Vagina (tissue), 2 donors: ENCODE measurements at regions not wholly inside any gene's neighbourhood (a gene's known extent, or its start where the extent isn't known, plus 50 kb on each side); places are given as distances from the start of the nearest gene placed in this dataset.

Experiments
- DNase-seq, 2 donors: peaks; one replicate each; pipeline ENCODE4 v3.0.0-alpha.2; 2017; ENCODE audit errors: extremely low spot score in 2 of 2
- H3K27ac ChIP-seq: fragments of 200-600 bp; sonication (generic); one replicate; pipeline ENCODE4 v1.5.1; 2019
- H3K27me3 ChIP-seq: fragments of 200-600 bp; sonication (generic); one replicate; pipeline ENCODE4 v1.5.1; 2019
- H3K36me3 ChIP-seq, 2 donors: fragments of 200-600 bp; sonication (generic); one replicate each; pipeline ENCODE4 v1.5.1; 2017 to 2019
- H3K4me1 ChIP-seq: fragments of 200-600 bp; sonication (generic); one replicate; pipeline ENCODE4 v1.5.1; 2019
- H3K4me3 ChIP-seq, 2 donors: fragments of 200-600 bp; sonication (generic); 1 replicate in 1 of 2; 2 replicates in 1 of 2; pipeline ENCODE4 v1.5.1; 2016 to 2019
- H3K9me3 ChIP-seq: fragments of 200-600 bp; sonication (generic); one replicate; pipeline ENCODE4 v1.5.1; 2019
- POLR2A ChIP-seq, 2 donors: fragments of 450-650 bp; IDR thresholded peaks; one replicate each; pipeline ENCODE4 v1.6.1; 2017; ENCODE audit warnings: antibody characterized with exemption in 2 of 2, mild to moderate bottlenecking in 2 of 2, moderate library complexity in 2 of 2
- POLR2AphosphoS5 ChIP-seq, 2 donors: sonication (generic); formaldehyde crosslinking; IDR thresholded peaks; one replicate each; pipeline ENCODE4 v1.9.0; 2017; ENCODE audit warnings: antibody characterized with exemption in 2 of 2, mild to moderate bottlenecking in 2 of 2, low read depth in 1 of 2; ENCODE audit not compliant: insufficient read depth in 1 of 2
- intact Hi-C: fragments of 100-400 bp; cut with DNase I; formaldehyde crosslinking; loops from one replicate; pipeline ENCODE4 v1.15.1; 2023
- TF ChIP-seq, protein P1 (sequence below), 3 experiments: fragments of 450-650 bp in 2 of 3; fragments of 200-600 bp in 1 of 3; sonication (generic) in 1 of 3; IDR thresholded peaks; one replicate each; pipeline ENCODE4 v1.5.1; 2017 to 2019; ENCODE audit warnings: antibody characterized with exemption in 3 of 3, mild to moderate bottlenecking in 2 of 3, moderate library complexity in 2 of 3

DNA sequence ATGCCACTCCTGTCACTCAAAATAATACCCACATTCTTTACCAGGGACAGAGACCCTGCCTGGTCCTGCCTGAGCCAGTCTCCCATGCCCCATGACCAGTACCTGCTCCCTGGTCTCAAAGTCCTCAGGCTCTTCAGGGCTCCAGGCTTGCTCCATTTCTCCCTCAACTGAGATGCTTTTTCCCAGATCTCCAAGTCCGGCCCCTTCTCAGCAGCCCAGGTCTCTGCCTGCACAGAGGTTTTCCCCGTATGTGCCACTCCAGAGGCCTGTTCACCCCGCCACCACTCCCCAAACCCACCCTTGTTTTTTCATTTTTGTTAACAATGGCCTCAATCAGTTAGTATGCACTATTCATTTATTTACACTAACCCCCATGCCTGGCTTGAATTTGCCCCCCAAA is 499.5 kb upstream of the MYT1L start:
- Histone ChIP-seq H3K27me3 (no peaks in the 10 kb centered on the region), H3K36me3 (no peaks in the 10 kb centered on the region), H3K27ac (no peak overlapping the region), H3K9me3 (no peaks in the 10 kb centered on the region), H3K4me1 (no peaks in the 10 kb centered on the region), H3K4me3 (no peak overlapping the region)
- TF ChIP-seq, protein P1, sequence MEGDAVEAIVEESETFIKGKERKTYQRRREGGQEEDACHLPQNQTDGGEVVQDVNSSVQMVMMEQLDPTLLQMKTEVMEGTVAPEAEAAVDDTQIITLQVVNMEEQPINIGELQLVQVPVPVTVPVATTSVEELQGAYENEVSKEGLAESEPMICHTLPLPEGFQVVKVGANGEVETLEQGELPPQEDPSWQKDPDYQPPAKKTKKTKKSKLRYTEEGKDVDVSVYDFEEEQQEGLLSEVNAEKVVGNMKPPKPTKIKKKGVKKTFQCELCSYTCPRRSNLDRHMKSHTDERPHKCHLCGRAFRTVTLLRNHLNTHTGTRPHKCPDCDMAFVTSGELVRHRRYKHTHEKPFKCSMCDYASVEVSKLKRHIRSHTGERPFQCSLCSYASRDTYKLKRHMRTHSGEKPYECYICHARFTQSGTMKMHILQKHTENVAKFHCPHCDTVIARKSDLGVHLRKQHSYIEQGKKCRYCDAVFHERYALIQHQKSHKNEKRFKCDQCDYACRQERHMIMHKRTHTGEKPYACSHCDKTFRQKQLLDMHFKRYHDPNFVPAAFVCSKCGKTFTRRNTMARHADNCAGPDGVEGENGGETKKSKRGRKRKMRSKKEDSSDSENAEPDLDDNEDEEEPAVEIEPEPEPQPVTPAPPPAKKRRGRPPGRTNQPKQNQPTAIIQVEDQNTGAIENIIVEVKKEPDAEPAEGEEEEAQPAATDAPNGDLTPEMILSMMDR (IDR thresholded peaks at IDR 0.05): no peak
- TF ChIP-seq POLR2AphosphoS5 (IDR thresholded peaks at IDR 0.05; ENCODE audit: insufficient read depth in 1 of 2, low read depth in 1 of 2) (no peak), POLR2A (IDR thresholded peaks at IDR 0.05) (no peak)
- peak in 1 of 2 donors; percentile 54 for DNase-seq
- intact Hi-C loops: no loop called here

DNA sequence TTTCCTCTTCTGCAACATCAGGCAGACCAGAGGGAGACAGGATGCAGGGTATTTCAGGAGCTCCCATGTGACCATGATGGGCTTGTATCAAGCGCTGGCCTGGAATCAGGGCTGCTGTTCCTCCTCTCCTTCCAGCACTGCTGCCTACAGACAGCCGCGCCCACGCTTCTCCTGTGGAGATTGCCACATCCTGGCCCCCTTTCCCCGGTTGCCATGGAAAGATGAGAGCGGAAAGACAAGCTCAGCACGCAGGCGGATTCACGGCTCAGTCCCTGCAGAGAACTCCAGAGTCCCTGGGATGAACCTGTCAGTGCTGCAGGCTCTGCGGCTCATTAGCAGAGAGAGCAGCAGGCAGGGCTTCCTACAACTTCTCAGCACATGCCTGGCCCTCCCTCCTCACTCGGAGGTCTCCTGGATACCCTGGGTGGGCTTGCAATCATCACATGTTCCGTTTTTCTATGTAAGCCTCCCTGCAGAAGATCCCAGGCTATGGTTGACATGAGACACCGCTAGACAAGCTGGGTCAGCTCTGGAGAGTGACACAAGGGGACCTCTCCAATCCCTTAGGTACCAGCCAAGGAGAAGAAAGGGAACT is 497.8 kb upstream of the MYT1L start:
- H3K36me3 ChIP-seq: no peaks in the 10 kb centered on the region
- intact Hi-C loops: no loop called here
- peak in 1 of 2 donors; percentile 75 for DNase-seq
- H3K4me3 ChIP-seq: no peak overlapping the region
- TF ChIP-seq, protein P1 (IDR thresholded peaks at IDR 0.05): no peak
- no peak for TF ChIP-seq POLR2A (IDR thresholded peaks at IDR 0.05)
- TF ChIP-seq POLR2AphosphoS5 (IDR thresholded peaks at IDR 0.05; ENCODE audit: insufficient read depth in 1 of 2, low read depth in 1 of 2): no peak
- H3K4me1 ChIP-seq: no peaks in the 10 kb centered on the region
- no peaks in the 10 kb centered on the region for H3K27me3 ChIP-seq
- H3K9me3 ChIP-seq: no peaks in the 10 kb centered on the region
- H3K27ac ChIP-seq: no peak overlapping the region

DNA sequence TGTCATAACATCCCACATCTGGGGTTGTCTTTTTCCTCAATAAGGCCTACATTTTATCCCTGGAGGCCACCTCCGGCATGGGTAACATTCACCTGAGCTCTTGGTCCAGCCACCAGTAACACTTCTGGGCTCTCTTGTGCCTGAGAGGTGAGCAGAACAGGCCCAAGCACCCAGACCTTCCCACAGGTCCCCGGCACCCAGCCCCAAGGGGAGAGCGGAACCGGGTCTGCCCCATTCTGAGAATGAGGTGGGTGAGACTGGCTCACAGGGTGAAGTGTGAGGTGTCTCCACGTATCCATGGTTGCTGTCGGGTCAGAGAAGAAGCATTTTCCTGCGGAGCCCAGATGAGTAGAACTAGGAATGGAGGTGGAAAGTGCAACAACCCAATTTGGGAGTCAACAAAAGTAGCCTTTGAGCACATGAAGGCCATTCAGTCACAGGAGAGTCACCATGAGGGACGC is 496.7 kb upstream of the MYT1L start:
- no peaks in the 10 kb centered on the region for H3K4me1 ChIP-seq
- DNase-seq: peak in 1 of 2 donors; percentile 75
- no peak overlapping the region for H3K4me3 ChIP-seq
- H3K27me3 ChIP-seq: no peaks in the 10 kb centered on the region
- no peak overlapping the region for H3K27ac ChIP-seq
- H3K9me3 ChIP-seq: no peaks in the 10 kb centered on the region
- TF ChIP-seq POLR2AphosphoS5 (IDR thresholded peaks at IDR 0.05; ENCODE audit: insufficient read depth in 1 of 2, low read depth in 1 of 2) (no peak), POLR2A (IDR thresholded peaks at IDR 0.05) (no peak)
- TF ChIP-seq, protein P1 (IDR thresholded peaks at IDR 0.05): no peak
- no peaks in the 10 kb centered on the region for H3K36me3 ChIP-seq
- intact Hi-C loops: no loop called here

DNA sequence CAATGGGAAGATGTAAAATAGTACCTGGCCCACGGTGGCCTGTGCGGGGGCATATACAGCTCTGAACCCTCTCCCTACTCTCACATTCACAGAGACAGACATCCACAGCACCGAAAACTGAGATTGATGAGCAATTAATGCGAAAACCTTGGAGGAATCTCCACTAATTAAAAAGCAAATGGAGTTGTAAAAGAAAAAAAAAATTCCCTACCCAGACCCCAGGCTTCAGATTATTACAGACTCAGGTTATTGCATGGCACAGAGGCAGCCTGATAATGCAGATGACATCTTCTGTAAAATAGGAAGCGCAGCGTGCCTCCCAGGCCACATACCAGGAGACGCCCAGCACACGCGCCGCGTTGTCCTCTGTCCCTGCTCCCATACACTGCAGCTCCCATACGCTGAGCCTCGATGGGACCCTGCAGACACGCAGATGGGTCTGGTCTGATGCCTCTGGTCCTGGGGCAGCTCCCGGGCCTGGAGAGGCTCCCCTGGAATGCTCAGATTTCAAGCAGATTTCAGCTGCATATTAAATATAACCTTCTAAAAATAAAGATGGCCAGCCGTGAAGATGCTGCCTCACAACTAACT is 496.1 kb upstream of the MYT1L start:
- Histone ChIP-seq H3K4me1 (no peaks in the 10 kb centered on the region), H3K27me3 (no peaks in the 10 kb centered on the region), H3K9me3 (no peaks in the 10 kb centered on the region), H3K4me3 (no peak overlapping the region), H3K36me3 (no peaks in the 10 kb centered on the region), H3K27ac (no peak overlapping the region)
- TF ChIP-seq POLR2A (IDR thresholded peaks at IDR 0.05) (no peak), POLR2AphosphoS5 (IDR thresholded peaks at IDR 0.05; ENCODE audit: insufficient read depth in 1 of 2, low read depth in 1 of 2) (no peak)
- TF ChIP-seq, protein P1 (IDR thresholded peaks at IDR 0.05): no peak
- DNase-seq: no peak
- intact Hi-C loops: no loop called here

DNA sequence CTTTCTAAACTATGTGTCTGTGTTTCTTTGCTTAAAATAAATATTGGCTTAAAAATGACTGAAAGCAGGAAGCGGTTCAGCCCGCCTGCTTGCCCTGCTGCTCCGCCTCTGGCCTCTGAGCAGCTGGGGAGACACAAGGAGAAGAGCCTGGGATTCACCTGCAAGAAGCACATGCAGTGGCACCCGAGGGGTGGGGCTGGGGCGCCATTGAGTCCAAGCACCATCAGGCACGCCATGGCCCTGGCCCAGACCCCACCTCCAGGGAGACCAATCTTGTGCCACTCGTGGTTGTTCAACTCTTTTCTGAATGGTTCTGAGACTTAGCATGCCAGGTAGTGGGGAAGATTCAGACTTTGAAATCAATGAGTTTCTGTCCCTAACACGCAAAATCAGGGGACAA is 495.5 kb upstream of the MYT1L start:
- Histone ChIP-seq H3K9me3 (no peaks in the 10 kb centered on the region), H3K4me3 (no peak overlapping the region), H3K27me3 (no peaks in the 10 kb centered on the region), H3K4me1 (no peaks in the 10 kb centered on the region), H3K27ac (no peak overlapping the region), H3K36me3 (no peaks in the 10 kb centered on the region)
- DNase-seq: peak; percentile 67 to 85
- intact Hi-C loops: no loop called here
- TF ChIP-seq, protein P1 (IDR thresholded peaks at IDR 0.05): no peak
- TF ChIP-seq POLR2A (IDR thresholded peaks at IDR 0.05) (no peak), POLR2AphosphoS5 (IDR thresholded peaks at IDR 0.05; ENCODE audit: insufficient read depth in 1 of 2, low read depth in 1 of 2) (no peak)
